Spleen (tissue), 7 donors: ENCODE measurements at regions not wholly inside any gene's neighbourhood (a gene's known extent, or its start where the extent isn't known, plus 50 kb on each side); places are given as distances from the start of the nearest gene placed in this dataset.
"Not testable (repeated sequence)": the region's sequence is repeated elsewhere in the genome, so short reads cannot be mapped to it uniquely, and the experiment has no call there.

Experiments used
- CTCF ChIP-seq, 11 experiments: fragments of 200-600 bp in 7 of 11; fragments of 450-650 bp in 4 of 11; sonication (generic) in 4 of 11; IDR thresholded peaks in 8 of 11; conservative IDR thresholded peaks in 3 of 11; 1 replicate in 7 of 11; 2 replicates in 4 of 11; pipeline versions ENCODE4 v1.4.0 to v1.8.0; 2016 to 2021; ENCODE audit warnings: antibody characterized with exemption in 11 of 11, inconsistent platforms in 4 of 11, mild to moderate bottlenecking in 1 of 11
- POLR2A ChIP-seq, 3 donors: fragments of 450-650 bp; IDR thresholded peaks; one replicate each; pipeline ENCODE4 v1.5.1; 2017; ENCODE audit warnings: antibody characterized with exemption in 3 of 3, mild to moderate bottlenecking in 1 of 3
- donor health status: DM: no; HTN: no; CAD: no; lungs with moderate emphysema.
- donor health status: DM: no; HTN: no; CAD: no.
- donor health status: DM: no; HTN: no; CAD: no.

GRCh38 chr16:21535201-21535600 is 64.2 kb upstream of the METTL9 start:
- TF ChIP-seq CTCF (IDR thresholded peaks at IDR 0.05 in 8 of 11, conservative IDR thresholded peaks at IDR 0.05 in 3 of 11); POLR2A (IDR thresholded peaks at IDR 0.05): not testable (repeated sequence)
